Thoracic aorta (tissue), 2 donors: ENCODE measurements at regions not wholly inside any gene's neighbourhood (a gene's known extent, or its start where the extent isn't known, plus 50 kb on each side); places are given as distances from the start of the nearest gene placed in this dataset.

ENCODE experiments used
- ATAC-seq: fragments of 150-250 bp; one replicate; pipeline ENCODE4 v1.8.0; 2017; ENCODE audit warnings: low read depth; ENCODE audit not compliant: insufficient number of reproducible peaks, low FRiP score
- DNase-seq: peaks from one replicate; pipeline ENCODE4 v3.0.0-alpha.2; 2020; ENCODE audit warnings: low spot score
- H3K27ac ChIP-seq, 2 donors: fragments of 200-600 bp; sonication (generic); 1 replicate in 1 of 2; 2 replicates in 1 of 2; pipeline ENCODE4 v1.5.1; 2016; ENCODE audit warnings: mild to moderate bottlenecking in 2 of 2, moderate library complexity in 2 of 2
- H3K27me3 ChIP-seq: fragments of 200-600 bp; sonication (generic); replicated peaks from 2 replicates; pipeline ENCODE4 v1.6.0; 2016; ENCODE audit warnings: mild to moderate bottlenecking; ENCODE audit not compliant: insufficient read depth
- H3K36me3 ChIP-seq: fragments of 200-600 bp; sonication (generic); one replicate; pipeline ENCODE4 v1.5.1; 2016
- H3K4me1 ChIP-seq, 2 donors: fragments of 200-600 bp; sonication (generic); 1 replicate in 1 of 2; 2 replicates in 1 of 2; pipeline versions ENCODE4 v1.5.1 to v1.6.0; 2016; ENCODE audit warnings: low read depth in 2 of 2, mild to moderate bottlenecking in 1 of 2; ENCODE audit not compliant: control insufficient read depth in 1 of 2
- H3K4me3 ChIP-seq: fragments of 200-600 bp; sonication (generic); 2 replicates; pipeline ENCODE4 v1.5.1; 2016; ENCODE audit warnings: mild to moderate bottlenecking
- H3K9me3 ChIP-seq: fragments of 200-600 bp; sonication (generic); 2 replicates; pipeline ENCODE4 v1.5.1; 2016
- TF ChIP-seq, protein P1 (sequence below): fragments of 200-600 bp; sonication (generic); IDR thresholded peaks from one replicate; pipeline ENCODE4 v1.5.1; 2019; ENCODE audit warnings: antibody characterized with exemption

GRCh38 chr2:161556440-161556839, 67.8 kb upstream of the SLC4A10 start:
- Histone ChIP-seq H3K27me3 (no peaks in the 10 kb centered on the region), H3K9me3 (no peaks in the 10 kb centered on the region), H3K27ac (no peak overlapping the region), H3K4me3 (no peak overlapping the region), H3K4me1 (no peaks in the 10 kb centered on the region), H3K36me3 (no peaks in the 10 kb centered on the region)
- DNase-seq (no peak), ATAC-seq (no peak)
- TF ChIP-seq, protein P1, sequence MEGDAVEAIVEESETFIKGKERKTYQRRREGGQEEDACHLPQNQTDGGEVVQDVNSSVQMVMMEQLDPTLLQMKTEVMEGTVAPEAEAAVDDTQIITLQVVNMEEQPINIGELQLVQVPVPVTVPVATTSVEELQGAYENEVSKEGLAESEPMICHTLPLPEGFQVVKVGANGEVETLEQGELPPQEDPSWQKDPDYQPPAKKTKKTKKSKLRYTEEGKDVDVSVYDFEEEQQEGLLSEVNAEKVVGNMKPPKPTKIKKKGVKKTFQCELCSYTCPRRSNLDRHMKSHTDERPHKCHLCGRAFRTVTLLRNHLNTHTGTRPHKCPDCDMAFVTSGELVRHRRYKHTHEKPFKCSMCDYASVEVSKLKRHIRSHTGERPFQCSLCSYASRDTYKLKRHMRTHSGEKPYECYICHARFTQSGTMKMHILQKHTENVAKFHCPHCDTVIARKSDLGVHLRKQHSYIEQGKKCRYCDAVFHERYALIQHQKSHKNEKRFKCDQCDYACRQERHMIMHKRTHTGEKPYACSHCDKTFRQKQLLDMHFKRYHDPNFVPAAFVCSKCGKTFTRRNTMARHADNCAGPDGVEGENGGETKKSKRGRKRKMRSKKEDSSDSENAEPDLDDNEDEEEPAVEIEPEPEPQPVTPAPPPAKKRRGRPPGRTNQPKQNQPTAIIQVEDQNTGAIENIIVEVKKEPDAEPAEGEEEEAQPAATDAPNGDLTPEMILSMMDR = no peak

- Histone ChIP-seq H3K27ac (no peak overlapping the region), H3K36me3 (no peaks in the 10 kb centered on the region), H3K4me3 (no peak overlapping the region), H3K27me3 (no peaks in the 10 kb centered on the region), H3K4me1 (no peaks in the 10 kb centered on the region), H3K9me3 (no peaks in the 10 kb centered on the region)
- ATAC-seq = no peak
- DNase-seq = no peak
- TF ChIP-seq, protein P1 = no peak
Measured at GRCh38 chr2:161557538-161557937, 66.7 kb upstream of the SLC4A10 start.

DNA sequence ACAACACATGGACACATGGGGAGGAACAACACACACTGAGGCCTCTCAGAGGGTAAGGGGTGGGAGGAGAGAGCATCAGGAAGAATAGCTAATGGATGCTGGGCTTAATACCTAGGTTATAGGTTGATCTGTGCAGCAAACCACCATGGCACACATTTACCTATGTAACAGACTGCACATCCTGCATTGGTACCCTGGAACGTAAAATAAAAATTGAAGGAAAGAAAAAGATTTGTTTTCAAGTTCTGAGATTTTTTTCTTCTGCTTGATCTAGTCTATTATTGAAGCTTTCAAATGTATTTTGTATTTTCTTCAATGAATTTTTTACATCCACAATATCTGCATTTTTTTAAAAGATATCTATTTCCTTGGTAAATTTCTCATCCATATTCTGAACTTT, 59.3 kb upstream of the SLC4A10 start:
- TF ChIP-seq, protein P1 = no peak
- Histone ChIP-seq H3K27me3 (no peaks in the 10 kb centered on the region), H3K9me3 (no peaks in the 10 kb centered on the region), H3K4me3 (no peak overlapping the region), H3K36me3 (no peaks in the 10 kb centered on the region), H3K4me1 (no peaks in the 10 kb centered on the region), H3K27ac (no peak overlapping the region)
- DNase-seq (no peak), ATAC-seq (no peak)

DNA sequence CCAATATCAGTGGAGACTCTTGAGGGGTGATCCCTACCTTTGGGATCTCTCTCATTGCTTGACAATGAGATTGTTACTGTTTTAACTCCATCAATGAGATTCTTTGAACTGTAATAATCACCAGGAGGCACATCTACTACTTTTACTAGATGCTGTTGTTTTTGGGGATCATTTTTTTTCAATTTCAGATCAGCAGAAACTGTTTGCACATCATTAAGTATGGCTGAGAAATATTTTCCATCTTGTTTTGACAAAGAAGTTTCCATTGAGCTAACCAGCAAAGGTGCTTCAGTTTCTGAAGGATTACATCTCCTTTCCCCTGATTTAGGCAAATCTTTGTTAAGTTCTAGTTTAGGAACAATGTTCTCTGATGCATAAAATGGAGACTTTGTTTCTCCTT, 54.8 kb upstream of the SLC4A10 start:
- DNase-seq = no peak
- no peaks in the 10 kb centered on the region for H3K9me3 ChIP-seq
- no peak for ATAC-seq
- no peaks in the 10 kb centered on the region for H3K36me3 ChIP-seq
- H3K4me3 ChIP-seq = no peak overlapping the region
- TF ChIP-seq, protein P1 = no peak
- no peak overlapping the region for H3K27ac ChIP-seq
- no peaks in the 10 kb centered on the region for H3K27me3 ChIP-seq
- H3K4me1 ChIP-seq = no peaks in the 10 kb centered on the region

DNA sequence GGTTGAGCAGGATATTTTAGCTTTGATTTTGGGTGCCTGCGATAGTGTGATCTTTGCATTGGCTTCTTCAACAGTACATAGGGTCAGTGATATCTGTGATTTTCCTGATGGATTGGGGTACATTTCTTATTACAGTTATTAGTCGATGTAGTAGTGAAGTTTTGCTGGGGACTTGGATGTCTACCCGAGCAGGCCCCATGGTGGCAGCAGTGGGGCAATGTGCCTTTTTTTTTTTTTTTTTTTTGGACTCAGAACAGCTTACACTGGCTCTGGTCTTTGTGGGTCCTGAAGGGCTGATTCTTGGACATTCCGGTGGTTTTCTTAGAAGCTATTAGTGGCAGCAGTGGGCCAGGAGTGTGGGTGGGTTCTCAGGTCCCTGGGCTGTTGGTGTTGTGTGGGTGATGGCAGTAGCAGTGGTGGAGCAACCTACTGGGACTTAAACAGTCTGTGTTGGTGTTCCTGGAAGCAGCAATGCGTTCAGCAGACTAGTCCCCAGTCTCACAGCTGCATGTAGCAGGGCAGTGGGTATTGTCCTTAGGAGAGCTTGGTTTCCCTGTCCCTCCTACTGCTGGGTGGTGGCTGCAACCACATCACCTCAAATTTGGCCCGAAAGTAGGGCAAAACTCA, 53.7 kb upstream of the SLC4A10 start:
- no peaks in the 10 kb centered on the region for H3K27me3 ChIP-seq
- H3K9me3 ChIP-seq = no peaks in the 10 kb centered on the region
- H3K4me1 ChIP-seq = no peaks in the 10 kb centered on the region
- ATAC-seq (no peak), DNase-seq (no peak)
- TF ChIP-seq, protein P1 = no peak
- no peak overlapping the region for H3K4me3 ChIP-seq
- H3K36me3 ChIP-seq = no peaks in the 10 kb centered on the region
- no peak overlapping the region for H3K27ac ChIP-seq
